Ovary (tissue), 3 donors: ENCODE measurements at regions not wholly inside any gene's neighbourhood (a gene's known extent, or its start where the extent isn't known, plus 50 kb on each side); places are given as distances from the start of the nearest gene placed in this dataset.

ENCODE experiments used
- CTCF ChIP-seq, 3 donors: fragments of 450-650 bp in 2 of 3; fragments of 200-600 bp in 1 of 3; IDR thresholded peaks; one replicate each; pipeline versions ENCODE4 v1.5.1 to v1.8.0; 2016 to 2022; ENCODE audit warnings: antibody characterized with exemption in 3 of 3, mild to moderate bottlenecking in 1 of 3
- EP300 ChIP-seq: sonication (generic); formaldehyde crosslinking; IDR thresholded peaks from one replicate; pipeline ENCODE4 v1.6.1; 2017; ENCODE audit warnings: antibody characterized with exemption
- POLR2A ChIP-seq: fragments of 450-650 bp; IDR thresholded peaks from one replicate; pipeline ENCODE4 v1.6.1; 2017; ENCODE audit warnings: antibody characterized with exemption, mild to moderate bottlenecking, moderate library complexity
- donor health status: DM: no; HTN: no; CAD: no.

- TF ChIP-seq CTCF (IDR thresholded peaks at IDR 0.05) (no peak), POLR2A (no peak), EP300 (no peak)
These were observed 392.7 kb downstream of the NPHP4 start for GRCh38 chr1:5599541-5599940.
